Hepatocyte (in vitro differentiated cells): ENCODE measurements at regions not wholly inside any gene's neighbourhood (a gene's known extent, or its start where the extent isn't known, plus 50 kb on each side); places are given as distances from the start of the nearest gene placed in this dataset.

ENCODE experiments used
- DNase-seq: peaks from one replicate; pipeline ENCODE4 v3.0.0-alpha.2; 2016; ENCODE audit warnings: low spot score
- H2AFZ ChIP-seq: fragments of 200-600 bp; sonication (generic); 2 replicates; pipeline ENCODE4 v1.6.0; 2016; ENCODE audit warnings: antibody characterized with exemption, mild to moderate bottlenecking
- H3K27ac ChIP-seq: fragments of 200-600 bp; sonication (generic); 2 replicates; pipeline ENCODE4 v1.5.1; 2016; ENCODE audit warnings: mild to moderate bottlenecking
- H3K27me3 ChIP-seq: fragments of 200-600 bp; sonication (generic); 2 replicates; pipeline ENCODE4 v1.6.1; 2016
- H3K36me3 ChIP-seq: fragments of 200-600 bp; sonication (generic); replicated peaks from 2 replicates; pipeline ENCODE4 v1.5.1; 2016; ENCODE audit warnings: low read depth; ENCODE audit not compliant: insufficient read depth
- H3K4me1 ChIP-seq: fragments of 200-600 bp; sonication (generic); 2 replicates; pipeline ENCODE4 v1.5.1; 2016; ENCODE audit warnings: mild to moderate bottlenecking, moderate library complexity; ENCODE audit not compliant: insufficient read depth
- H3K4me2 ChIP-seq: fragments of 200-600 bp; sonication (generic); 2 replicates; pipeline ENCODE4 v1.6.0; 2016
- H3K4me3 ChIP-seq: fragments of 200-600 bp; sonication (generic); 2 replicates; pipeline ENCODE4 v1.5.1; 2016; ENCODE audit warnings: mild to moderate bottlenecking
- H3K79me2 ChIP-seq: fragments of 200-600 bp; sonication (generic); 2 replicates; pipeline ENCODE4 v1.6.0; 2017; ENCODE audit warnings: mild to moderate bottlenecking
- H3K9me2 ChIP-seq: fragments of 200-600 bp; sonication (generic); replicated peaks from 2 replicates; pipeline ENCODE4 v1.6.0; 2017; ENCODE audit warnings: mild to moderate bottlenecking; ENCODE audit not compliant: insufficient read depth
- H3K9me3 ChIP-seq: fragments of 200-600 bp; sonication (generic); 2 replicates; pipeline ENCODE4 v1.5.1; 2016; ENCODE audit warnings: low read depth, mild to moderate bottlenecking
- H4K20me1 ChIP-seq: fragments of 200-600 bp; sonication (generic); 2 replicates; pipeline ENCODE4 v1.6.0; 2016; ENCODE audit warnings: mild to moderate bottlenecking; ENCODE audit not compliant: insufficient read depth, poor library complexity, severe bottlenecking
- EZH2 ChIP-seq: fragments of 200-600 bp; sonication (generic); IDR thresholded peaks from 2 replicates; pipeline ENCODE4 v1.6.1; 2016; ENCODE audit warnings: antibody characterized with exemption, mild to moderate bottlenecking, borderline replicate concordance
- EZH2phosphoT487 ChIP-seq: fragments of 200-600 bp; sonication (generic); IDR thresholded peaks from one replicate; pipeline ENCODE4 v1.6.1; 2018; ENCODE audit warnings: antibody characterized with exemption, mild to moderate bottlenecking, low read depth, moderate library complexity; ENCODE audit not compliant: unreplicated experiment, severe bottlenecking
- WGBS: methylation state at CpG from one replicate; pipeline ENCODE4 v1.1.6; 2016; ENCODE audit warnings: low lambda C conversion rate; ENCODE audit errors: missing lambda C conversion rate; 5-methylcytosine and 5-hydroxymethylcytosine counted together
- TF ChIP-seq, protein P1 (sequence below): fragments of 200-600 bp; sonication (generic); IDR thresholded peaks from 2 replicates; pipeline ENCODE4 v1.5.1; 2016; ENCODE audit warnings: antibody characterized with exemption, mild to moderate bottlenecking; ENCODE audit not compliant: poor library complexity

- Histone ChIP-seq H3K36me3 (no peaks in the 10 kb centered on the region), H2AFZ (no peak overlapping the region), H3K4me2 (no peak overlapping the region), H3K4me1 (no peaks in the 10 kb centered on the region), H4K20me1 (no peaks in the 10 kb centered on the region), H3K9me2 (no peaks in the 10 kb centered on the region), H3K4me3 (no peak overlapping the region), H3K79me2 (no peaks in the 10 kb centered on the region), H3K27ac (no peak overlapping the region), H3K9me3 (no peaks in the 10 kb centered on the region), H3K27me3 (no peaks in the 10 kb centered on the region)
- no peak for DNase-seq
- WGBS: 75% methylated on average over 4 of the region's 4 CpGs
- TF ChIP-seq EZH2: no peak
- no peak for TF ChIP-seq EZH2phosphoT487
- TF ChIP-seq, protein P1, sequence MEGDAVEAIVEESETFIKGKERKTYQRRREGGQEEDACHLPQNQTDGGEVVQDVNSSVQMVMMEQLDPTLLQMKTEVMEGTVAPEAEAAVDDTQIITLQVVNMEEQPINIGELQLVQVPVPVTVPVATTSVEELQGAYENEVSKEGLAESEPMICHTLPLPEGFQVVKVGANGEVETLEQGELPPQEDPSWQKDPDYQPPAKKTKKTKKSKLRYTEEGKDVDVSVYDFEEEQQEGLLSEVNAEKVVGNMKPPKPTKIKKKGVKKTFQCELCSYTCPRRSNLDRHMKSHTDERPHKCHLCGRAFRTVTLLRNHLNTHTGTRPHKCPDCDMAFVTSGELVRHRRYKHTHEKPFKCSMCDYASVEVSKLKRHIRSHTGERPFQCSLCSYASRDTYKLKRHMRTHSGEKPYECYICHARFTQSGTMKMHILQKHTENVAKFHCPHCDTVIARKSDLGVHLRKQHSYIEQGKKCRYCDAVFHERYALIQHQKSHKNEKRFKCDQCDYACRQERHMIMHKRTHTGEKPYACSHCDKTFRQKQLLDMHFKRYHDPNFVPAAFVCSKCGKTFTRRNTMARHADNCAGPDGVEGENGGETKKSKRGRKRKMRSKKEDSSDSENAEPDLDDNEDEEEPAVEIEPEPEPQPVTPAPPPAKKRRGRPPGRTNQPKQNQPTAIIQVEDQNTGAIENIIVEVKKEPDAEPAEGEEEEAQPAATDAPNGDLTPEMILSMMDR: no peak
Observed at GRCh38 chr6:33926451-33926850, 122.6 kb upstream of the MLN start.

- H3K36me3 ChIP-seq: no peaks in the 10 kb centered on the region
- H3K79me2 ChIP-seq: no peaks in the 10 kb centered on the region
- no peak for DNase-seq
- no peak overlapping the region for H2AFZ ChIP-seq
- H3K27ac ChIP-seq: no peak overlapping the region
- H3K9me3 ChIP-seq: no peaks in the 10 kb centered on the region
- no peak overlapping the region for H3K4me2 ChIP-seq
- H3K4me3 ChIP-seq: no peak overlapping the region
- TF ChIP-seq, protein P1: no peak
- TF ChIP-seq EZH2 (no peak), EZH2phosphoT487 (no peak)
- H3K9me2 ChIP-seq: no peaks in the 10 kb centered on the region
- no peaks in the 10 kb centered on the region for H3K4me1 ChIP-seq
- H4K20me1 ChIP-seq: no peaks in the 10 kb centered on the region
- H3K27me3 ChIP-seq: no peaks in the 10 kb centered on the region
- WGBS: 94% methylated on average over 8 of the region's 8 CpGs
Observed at GRCh38 chr6:33925936-33926335, 122.1 kb upstream of the MLN start.

DNA sequence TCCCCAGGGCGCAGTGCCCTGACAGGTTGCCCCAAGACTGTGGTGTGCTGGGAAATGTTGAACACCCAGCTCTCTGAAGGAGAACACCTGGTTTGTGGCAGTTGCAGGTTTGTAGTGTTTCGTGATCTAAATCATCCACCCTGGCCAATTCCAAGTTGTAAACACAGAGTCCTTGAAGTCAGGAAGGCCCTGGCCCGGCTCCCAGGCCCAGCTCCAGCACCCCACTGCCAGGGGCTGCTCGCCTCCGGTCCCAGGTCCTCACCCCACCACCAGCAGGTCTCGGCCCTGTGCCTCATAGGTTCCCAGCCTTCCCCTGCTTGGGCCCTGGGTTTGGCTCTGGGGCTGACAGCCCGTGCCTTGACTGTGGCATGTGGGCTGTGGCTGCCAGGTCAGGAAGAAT lies 121.4 kb upstream of the MLN start:
- Histone ChIP-seq H3K4me1 (no peaks in the 10 kb centered on the region), H3K9me3 (no peaks in the 10 kb centered on the region), H3K4me3 (no peak overlapping the region), H3K27ac (no peak overlapping the region), H3K36me3 (no peaks in the 10 kb centered on the region), H3K27me3 (no peaks in the 10 kb centered on the region), H2AFZ (no peak overlapping the region), H4K20me1 (no peaks in the 10 kb centered on the region), H3K4me2 (no peak overlapping the region), H3K9me2 (no peaks in the 10 kb centered on the region), H3K79me2 (no peaks in the 10 kb centered on the region)
- DNase-seq: no peak
- WGBS: 94% methylated on average over 7 of the region's 7 CpGs
- TF ChIP-seq, protein P1: no peak
- no peak for TF ChIP-seq EZH2
- TF ChIP-seq EZH2phosphoT487: no peak

- no peaks in the 10 kb centered on the region for H3K9me3 ChIP-seq
- TF ChIP-seq EZH2: no peak
Observed at GRCh38 chr6:33924681-33925080, 120.9 kb upstream of the MLN start.

More at GRCh38 chr6:33924681-33925080, 120.9 kb upstream of the MLN start:
- no peak for DNase-seq
- H3K4me1 ChIP-seq: no peaks in the 10 kb centered on the region
- no peaks in the 10 kb centered on the region for H3K36me3 ChIP-seq
- WGBS: 86% methylated on average over 4 of the region's 4 CpGs
- no peak overlapping the region for H3K4me3 ChIP-seq
- no peaks in the 10 kb centered on the region for H3K9me2 ChIP-seq
- no peak overlapping the region for H2AFZ ChIP-seq
- no peaks in the 10 kb centered on the region for H3K79me2 ChIP-seq
- H3K27ac ChIP-seq: no peak overlapping the region
- H3K4me2 ChIP-seq: no peak overlapping the region
- H4K20me1 ChIP-seq: no peaks in the 10 kb centered on the region
- H3K27me3 ChIP-seq: no peaks in the 10 kb centered on the region
